GM18907 (cell line): ENCODE measurements at regions not wholly inside any gene's neighbourhood (a gene's known extent, or its start where the extent isn't known, plus 50 kb on each side); places are given as distances from the start of the nearest gene placed in this dataset.

Experiments used
- ATAC-seq: cut with Tn5 transposase; IDR thresholded peaks from one replicate; pipeline ENCODE4 v1.9.1; 2021; ENCODE audit warnings: mild to moderate bottlenecking, moderate library complexity; ENCODE audit not compliant: unreplicated experiment

DNA sequence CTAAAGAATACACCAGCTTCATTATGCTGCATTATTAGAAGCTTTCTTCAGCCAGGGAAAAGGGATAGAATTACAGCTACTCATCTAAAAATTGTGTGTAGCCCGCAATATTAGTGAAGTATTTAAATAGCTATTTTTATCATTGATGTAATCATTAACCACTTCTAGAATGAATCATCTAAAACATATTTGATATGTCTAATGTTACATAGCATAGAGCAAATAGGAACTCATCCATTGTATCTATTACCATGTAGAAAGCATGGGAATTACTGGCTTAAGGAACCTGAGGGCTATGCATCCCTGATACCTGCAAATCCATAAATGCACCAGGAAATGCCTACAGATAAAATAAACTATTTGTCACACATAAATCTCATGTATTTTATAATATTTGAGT, 54.5 kb upstream of the VGLL3 start:
- ATAC-seq, result no peak

DNA sequence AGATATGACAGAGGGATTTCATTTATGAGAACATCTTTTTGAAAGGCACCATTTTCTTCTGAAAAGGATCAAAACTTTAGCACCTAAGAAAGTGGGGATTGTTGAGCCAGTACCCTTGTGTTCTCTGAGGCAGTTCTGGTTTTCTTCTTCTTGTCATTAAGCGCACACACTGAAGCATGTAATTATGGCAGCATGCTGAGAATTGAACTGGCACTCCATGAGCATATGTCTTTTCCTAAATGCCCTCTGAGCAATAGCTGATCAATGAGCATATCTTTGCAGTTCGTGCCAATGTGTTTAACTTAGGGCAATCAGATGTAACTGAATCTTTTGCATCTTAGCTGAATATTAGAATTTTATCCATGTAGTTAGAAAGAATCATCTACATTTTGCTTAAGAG, 53.9 kb upstream of the VGLL3 start:
- ATAC-seq, result no peak

DNA sequence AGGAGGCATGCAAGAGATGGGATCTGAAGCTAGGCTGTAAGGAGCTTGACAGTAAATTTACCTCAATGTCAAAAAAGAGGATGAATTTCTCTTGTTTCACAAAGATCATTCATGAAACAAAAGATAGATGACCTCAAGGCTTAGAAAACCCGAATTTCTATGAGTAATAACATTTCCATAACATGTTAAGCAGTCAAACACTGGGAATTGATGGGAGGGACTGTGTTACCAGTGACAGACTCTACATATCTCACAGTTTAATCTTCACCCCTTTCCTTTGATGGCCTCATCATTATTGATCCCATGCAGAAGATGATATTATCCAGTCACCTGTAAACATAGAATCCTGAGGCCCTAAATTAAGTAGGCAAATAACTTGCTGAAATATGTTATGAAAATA, 53.5 kb upstream of the VGLL3 start:
- ATAC-seq, result no peak

DNA sequence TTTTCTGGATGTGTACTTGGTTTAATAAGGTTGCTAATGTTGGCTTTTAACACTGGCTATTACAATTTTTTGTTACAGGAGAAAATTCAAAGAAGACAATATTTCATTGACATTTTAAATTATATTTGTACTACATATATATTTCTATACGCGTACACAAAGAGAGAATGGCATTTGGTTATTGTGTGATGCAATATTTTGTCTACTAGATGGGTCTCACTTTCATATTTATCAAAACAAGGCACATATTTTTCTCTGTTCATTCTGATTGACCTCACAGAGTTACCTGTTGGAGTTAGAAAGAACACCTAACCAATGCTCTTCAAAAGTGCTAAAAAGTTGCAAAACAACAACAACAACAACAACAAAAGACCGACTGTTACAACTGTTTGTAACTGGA, 50.2 kb upstream of the VGLL3 start:
- no peak for ATAC-seq
